Calu3 (cell line): ENCODE measurements at regions not wholly inside any gene's neighbourhood (a gene's known extent, or its start where the extent isn't known, plus 50 kb on each side); places are given as distances from the start of the nearest gene placed in this dataset.
A peak's percentile ranks its signal among the peaks of the same experiment; 100 is the strongest.

Source experiments
- BruUV-seq: library from RNA; stranded (reverse); fragments of 400-500 nt; replicated peaks from 2 replicates; lab custom pipeline; 2021; lab: Mats Ljungman, UMichigan
- CTCF ChIA-PET: fragments of 300-600 bp; sonication (Branson Sonifier 250); formaldehyde crosslinking; loops from one replicate; lab custom pipeline; 2022; ENCODE audit warnings: antibody characterized with exemption; lab: Charles Lee
- DNase-seq: peaks from one replicate; pipeline ENCODE4 v3.0.0; 2022
- H3K27ac Mint-ChIP-seq: one replicate; pipeline ENCODE4 v1.8.0; 2022; ENCODE audit warnings: mixed read lengths; ENCODE audit not compliant: unreplicated experiment
- H3K27me3 Mint-ChIP-seq: one replicate; pipeline ENCODE4 v1.8.0; 2022; ENCODE audit warnings: mixed read lengths; ENCODE audit not compliant: unreplicated experiment
- H3K36me3 Mint-ChIP-seq: one replicate; pipeline ENCODE4 v1.8.0; 2022; ENCODE audit warnings: mild to moderate bottlenecking, moderate library complexity, mixed read lengths; ENCODE audit not compliant: insufficient read depth, unreplicated experiment
- H3K4me1 Mint-ChIP-seq: one replicate; pipeline ENCODE4 v1.8.0; 2022; ENCODE audit warnings: mild to moderate bottlenecking, low read depth, mixed read lengths; ENCODE audit not compliant: unreplicated experiment
- H3K4me3 Mint-ChIP-seq: one replicate; pipeline ENCODE4 v1.8.0; 2022; ENCODE audit warnings: mild to moderate bottlenecking, low read depth, moderate library complexity, mixed read lengths; ENCODE audit not compliant: unreplicated experiment
- H3K9me3 Mint-ChIP-seq: one replicate; pipeline ENCODE4 v1.8.0; 2022; ENCODE audit warnings: low read depth, mixed read lengths; ENCODE audit not compliant: unreplicated experiment
- intact Hi-C: fragments of 100-400 bp; cut with micrococcal nuclease; formaldehyde crosslinking; loops from one replicate; pipeline ENCODE4 v1.10.0; 2022; ENCODE audit not compliant: unreplicated experiment
- TF ChIP-seq, protein P1 (sequence below): fragments of 200-600 bp; IDR thresholded peaks from one replicate; pipeline ENCODE4 v1.8.0; 2022; ENCODE audit warnings: antibody characterized with exemption; ENCODE audit not compliant: unreplicated experiment

- intact Hi-C loops, result no loop called here
- no peaks in the 10 kb centered on the region for H3K9me3 Mint-ChIP-seq
- no peak for DNase-seq
- no peaks in the 10 kb centered on the region for H3K27me3 Mint-ChIP-seq
- H3K27ac Mint-ChIP-seq, result peak overlapping the region; percentile 44
- CTCF ChIA-PET, result interaction anchor here (0.7 kb wide), 1 partner anchor 106 kb away, joined by 3 read pairs; no protein-coding TSS in a partner anchor
- no peaks in the 10 kb centered on the region for H3K4me1 Mint-ChIP-seq
- H3K4me3 Mint-ChIP-seq, result no peak overlapping the region
- TF ChIP-seq, protein P1, sequence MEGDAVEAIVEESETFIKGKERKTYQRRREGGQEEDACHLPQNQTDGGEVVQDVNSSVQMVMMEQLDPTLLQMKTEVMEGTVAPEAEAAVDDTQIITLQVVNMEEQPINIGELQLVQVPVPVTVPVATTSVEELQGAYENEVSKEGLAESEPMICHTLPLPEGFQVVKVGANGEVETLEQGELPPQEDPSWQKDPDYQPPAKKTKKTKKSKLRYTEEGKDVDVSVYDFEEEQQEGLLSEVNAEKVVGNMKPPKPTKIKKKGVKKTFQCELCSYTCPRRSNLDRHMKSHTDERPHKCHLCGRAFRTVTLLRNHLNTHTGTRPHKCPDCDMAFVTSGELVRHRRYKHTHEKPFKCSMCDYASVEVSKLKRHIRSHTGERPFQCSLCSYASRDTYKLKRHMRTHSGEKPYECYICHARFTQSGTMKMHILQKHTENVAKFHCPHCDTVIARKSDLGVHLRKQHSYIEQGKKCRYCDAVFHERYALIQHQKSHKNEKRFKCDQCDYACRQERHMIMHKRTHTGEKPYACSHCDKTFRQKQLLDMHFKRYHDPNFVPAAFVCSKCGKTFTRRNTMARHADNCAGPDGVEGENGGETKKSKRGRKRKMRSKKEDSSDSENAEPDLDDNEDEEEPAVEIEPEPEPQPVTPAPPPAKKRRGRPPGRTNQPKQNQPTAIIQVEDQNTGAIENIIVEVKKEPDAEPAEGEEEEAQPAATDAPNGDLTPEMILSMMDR, result no peak
- peaks cover 4% of the 10 kb centered on the region for H3K36me3 Mint-ChIP-seq
- no TSS peak for BruUV-seq
Measured at GRCh38 chr9:29044959-29045358, 1471.7 kb upstream of the C9orf72 start.

GRCh38 chr9:29060041-29060440 is 1486.8 kb upstream of the C9orf72 start:
- H3K27ac Mint-ChIP-seq, result no peak overlapping the region
- intact Hi-C loops, result no loop called here
- TF ChIP-seq, protein P1, result no peak
- CTCF ChIA-PET, result no interaction called here
- no peak for DNase-seq
- peaks cover 2% of the 10 kb centered on the region for H3K9me3 Mint-ChIP-seq
- H3K4me1 Mint-ChIP-seq, result no peaks in the 10 kb centered on the region
- no peak overlapping the region for H3K4me3 Mint-ChIP-seq
- H3K36me3 Mint-ChIP-seq, result no peaks in the 10 kb centered on the region
- BruUV-seq, result no TSS peak
- H3K27me3 Mint-ChIP-seq, result no peaks in the 10 kb centered on the region

DNA sequence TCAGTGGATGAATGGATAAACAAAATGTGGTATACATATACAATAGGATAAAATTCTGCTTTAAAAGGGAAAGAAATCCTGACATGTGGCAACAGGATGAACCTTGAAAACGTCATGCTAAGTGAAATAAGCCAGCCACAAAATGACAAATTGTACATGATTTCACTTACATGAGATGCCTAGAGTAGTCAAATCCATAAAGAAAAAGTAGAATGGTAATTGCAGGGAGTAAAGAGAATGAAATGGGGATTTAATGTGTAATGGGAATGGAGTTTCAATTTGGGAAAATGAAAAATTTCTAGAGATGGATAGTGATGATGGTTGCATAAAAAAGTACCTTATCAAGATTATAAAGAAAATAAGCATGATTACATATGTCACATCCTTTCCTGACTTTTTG is 1489.2 kb upstream of the C9orf72 start:
- Mint-ChIP-seq H3K9me3 (no peaks in the 10 kb centered on the region), H3K4me3 (no peak overlapping the region), H3K36me3 (no peaks in the 10 kb centered on the region), H3K4me1 (no peaks in the 10 kb centered on the region), H3K27ac (no peak overlapping the region), H3K27me3 (no peaks in the 10 kb centered on the region)
- no peak for DNase-seq
- CTCF ChIA-PET, result no interaction called here
- TF ChIP-seq, protein P1, result no peak
- intact Hi-C loops, result no loop called here
- no TSS peak for BruUV-seq

- no peaks in the 10 kb centered on the region for H3K27me3 Mint-ChIP-seq
- no peak overlapping the region for H3K27ac Mint-ChIP-seq
- no peak overlapping the region for H3K4me3 Mint-ChIP-seq
- CTCF ChIA-PET, result no interaction called here
- no TSS peak for BruUV-seq
- no peaks in the 10 kb centered on the region for H3K36me3 Mint-ChIP-seq
- H3K4me1 Mint-ChIP-seq, result no peaks in the 10 kb centered on the region
- intact Hi-C loops, result no loop called here
- TF ChIP-seq, protein P1, result no peak
- H3K9me3 Mint-ChIP-seq, result no peaks in the 10 kb centered on the region
- no peak for DNase-seq
Measured at GRCh38 chr9:29063031-29063430, 1489.8 kb upstream of the C9orf72 start.
